Sigmoid colon (tissue), 4 donors: ENCODE measurements at regions not wholly inside any gene's neighbourhood (a gene's known extent, or its start where the extent isn't known, plus 50 kb on each side); places are given as distances from the start of the nearest gene placed in this dataset.

Source experiments
- POLR2A ChIP-seq, 2 donors: fragments of 450-650 bp; IDR thresholded peaks; one replicate each; pipeline ENCODE4 v1.6.1; 2016; ENCODE audit warnings: antibody characterized with exemption in 2 of 2, mild to moderate bottlenecking in 2 of 2, moderate library complexity in 2 of 2
- POLR2AphosphoS5 ChIP-seq, 4 donors: sonication (generic); formaldehyde crosslinking; IDR thresholded peaks; one replicate each; pipeline ENCODE4 v1.6.1; 2017; ENCODE audit warnings: antibody characterized with exemption in 4 of 4
- TF ChIP-seq, protein P1 (sequence below), 4 experiments: fragments of 450-650 bp in 3 of 4; fragments of 200-600 bp in 1 of 4; IDR thresholded peaks; one replicate each; pipeline ENCODE4 v1.5.1; 2016 to 2019; ENCODE audit warnings: antibody characterized with exemption in 4 of 4, mild to moderate bottlenecking in 3 of 4, moderate library complexity in 2 of 4

- no peak for TF ChIP-seq POLR2AphosphoS5 (IDR thresholded peaks at IDR 0.05)
- TF ChIP-seq POLR2A (IDR thresholded peaks at IDR 0.05), result no peak
- TF ChIP-seq, protein P1, sequence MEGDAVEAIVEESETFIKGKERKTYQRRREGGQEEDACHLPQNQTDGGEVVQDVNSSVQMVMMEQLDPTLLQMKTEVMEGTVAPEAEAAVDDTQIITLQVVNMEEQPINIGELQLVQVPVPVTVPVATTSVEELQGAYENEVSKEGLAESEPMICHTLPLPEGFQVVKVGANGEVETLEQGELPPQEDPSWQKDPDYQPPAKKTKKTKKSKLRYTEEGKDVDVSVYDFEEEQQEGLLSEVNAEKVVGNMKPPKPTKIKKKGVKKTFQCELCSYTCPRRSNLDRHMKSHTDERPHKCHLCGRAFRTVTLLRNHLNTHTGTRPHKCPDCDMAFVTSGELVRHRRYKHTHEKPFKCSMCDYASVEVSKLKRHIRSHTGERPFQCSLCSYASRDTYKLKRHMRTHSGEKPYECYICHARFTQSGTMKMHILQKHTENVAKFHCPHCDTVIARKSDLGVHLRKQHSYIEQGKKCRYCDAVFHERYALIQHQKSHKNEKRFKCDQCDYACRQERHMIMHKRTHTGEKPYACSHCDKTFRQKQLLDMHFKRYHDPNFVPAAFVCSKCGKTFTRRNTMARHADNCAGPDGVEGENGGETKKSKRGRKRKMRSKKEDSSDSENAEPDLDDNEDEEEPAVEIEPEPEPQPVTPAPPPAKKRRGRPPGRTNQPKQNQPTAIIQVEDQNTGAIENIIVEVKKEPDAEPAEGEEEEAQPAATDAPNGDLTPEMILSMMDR (IDR thresholded peaks at IDR 0.05), result no peak
Measured at GRCh38 chr17:55572599-55572998, 61.3 kb upstream of the SMIM36 start.
